SK-N-MC (cell line): ENCODE measurements at regions not wholly inside any gene's neighbourhood (a gene's known extent, or its start where the extent isn't known, plus 50 kb on each side); places are given as distances from the start of the nearest gene placed in this dataset.

Experiments used
- EZH2 ChIP-seq: fragments of 200-600 bp; sonication (generic); IDR thresholded peaks from one replicate; pipeline ENCODE4 v1.6.1; 2017; ENCODE audit warnings: antibody characterized with exemption
- POLR2AphosphoS5 ChIP-seq: IDR thresholded peaks from 2 replicates; pipeline ENCODE4 v1.6.1; 2012; ENCODE audit warnings: mild to moderate bottlenecking, low read depth, low read length, borderline replicate concordance

DNA sequence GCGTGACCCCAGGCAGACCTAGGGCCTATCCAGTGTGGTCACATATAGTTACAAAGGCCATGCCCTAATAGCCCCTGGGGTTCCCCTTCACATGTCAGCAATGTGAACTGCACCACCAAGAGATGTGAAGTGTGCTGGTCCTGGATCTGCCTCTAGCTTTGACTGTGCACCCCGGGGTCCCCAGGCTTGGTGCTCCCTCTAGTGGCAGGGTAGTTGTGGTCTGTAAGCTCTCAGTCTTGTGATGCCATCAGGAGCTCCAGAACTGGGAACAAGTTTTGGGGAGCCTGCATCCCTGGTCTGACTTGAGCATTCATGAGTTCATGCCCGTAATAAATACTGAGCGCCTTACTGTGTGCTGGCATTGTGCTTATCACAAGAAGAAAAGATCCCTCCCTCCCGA, 143.4 kb downstream of the DHX35 start:
- TF ChIP-seq POLR2AphosphoS5 (no peak), EZH2 (no peak)
